ENCODE measurements at regions not wholly inside any gene's neighbourhood (a gene's known extent, or its start where the extent isn't known, plus 50 kb on each side); places are given as distances from the start of the nearest gene placed in this dataset.
A peak's percentile ranks its signal among the peaks of the same experiment; 100 is the strongest.

DNA sequence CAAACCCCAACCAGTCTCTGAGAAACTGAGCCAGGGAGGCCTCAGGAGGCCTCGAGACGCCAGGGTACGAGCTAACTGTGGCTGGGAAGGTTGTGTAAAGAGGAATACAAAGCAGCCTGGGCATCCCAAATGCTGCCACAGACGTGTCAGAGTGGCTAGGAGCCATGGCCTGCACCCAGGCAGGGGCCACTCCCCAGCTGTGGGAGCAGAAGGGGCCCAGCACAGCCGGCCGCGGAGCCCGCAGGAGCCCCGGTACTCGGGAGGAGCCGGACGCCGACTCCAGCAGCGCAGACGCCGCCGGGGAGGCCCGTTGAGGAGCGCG lies 349.8 kb upstream of the B3GAT1 start:
- ChIA-PET CTCF (ENCODE audit: low intra/inter-chr PET ratio) (no interaction called here), POLR2A (interaction anchor here (1.1 kb wide), 1 partner anchor 9 kb away, joined by 3 read pairs; no protein-coding TSS in a partner anchor)
- ATAC-seq (no peak), FAIRE-seq (no peak), DNase-seq (ENCODE audit: extremely low read depth in 1 of 4, low spot score in 3 of 4) (no peak)
- TF ChIP-seq ZNF143 (CRISPR knock-in tag; IDR thresholded peaks at IDR 0.05): no peak
- no peak for TF ChIP-seq SMAD2 (IDR thresholded peaks at IDR 0.05; ENCODE audit: low read depth, low read length)
- TF ChIP-seq, protein P1, sequence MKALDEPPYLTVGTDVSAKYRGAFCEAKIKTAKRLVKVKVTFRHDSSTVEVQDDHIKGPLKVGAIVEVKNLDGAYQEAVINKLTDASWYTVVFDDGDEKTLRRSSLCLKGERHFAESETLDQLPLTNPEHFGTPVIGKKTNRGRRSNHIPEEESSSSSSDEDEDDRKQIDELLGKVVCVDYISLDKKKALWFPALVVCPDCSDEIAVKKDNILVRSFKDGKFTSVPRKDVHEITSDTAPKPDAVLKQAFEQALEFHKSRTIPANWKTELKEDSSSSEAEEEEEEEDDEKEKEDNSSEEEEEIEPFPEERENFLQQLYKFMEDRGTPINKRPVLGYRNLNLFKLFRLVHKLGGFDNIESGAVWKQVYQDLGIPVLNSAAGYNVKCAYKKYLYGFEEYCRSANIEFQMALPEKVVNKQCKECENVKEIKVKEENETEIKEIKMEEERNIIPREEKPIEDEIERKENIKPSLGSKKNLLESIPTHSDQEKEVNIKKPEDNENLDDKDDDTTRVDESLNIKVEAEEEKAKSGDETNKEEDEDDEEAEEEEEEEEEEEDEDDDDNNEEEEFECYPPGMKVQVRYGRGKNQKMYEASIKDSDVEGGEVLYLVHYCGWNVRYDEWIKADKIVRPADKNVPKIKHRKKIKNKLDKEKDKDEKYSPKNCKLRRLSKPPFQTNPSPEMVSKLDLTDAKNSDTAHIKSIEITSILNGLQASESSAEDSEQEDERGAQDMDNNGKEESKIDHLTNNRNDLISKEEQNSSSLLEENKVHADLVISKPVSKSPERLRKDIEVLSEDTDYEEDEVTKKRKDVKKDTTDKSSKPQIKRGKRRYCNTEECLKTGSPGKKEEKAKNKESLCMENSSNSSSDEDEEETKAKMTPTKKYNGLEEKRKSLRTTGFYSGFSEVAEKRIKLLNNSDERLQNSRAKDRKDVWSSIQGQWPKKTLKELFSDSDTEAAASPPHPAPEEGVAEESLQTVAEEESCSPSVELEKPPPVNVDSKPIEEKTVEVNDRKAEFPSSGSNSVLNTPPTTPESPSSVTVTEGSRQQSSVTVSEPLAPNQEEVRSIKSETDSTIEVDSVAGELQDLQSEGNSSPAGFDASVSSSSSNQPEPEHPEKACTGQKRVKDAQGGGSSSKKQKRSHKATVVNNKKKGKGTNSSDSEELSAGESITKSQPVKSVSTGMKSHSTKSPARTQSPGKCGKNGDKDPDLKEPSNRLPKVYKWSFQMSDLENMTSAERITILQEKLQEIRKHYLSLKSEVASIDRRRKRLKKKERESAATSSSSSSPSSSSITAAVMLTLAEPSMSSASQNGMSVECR (CRISPR knock-in tag; IDR thresholded peaks at IDR 0.05): 0 out of 2 replicates have a peak, but pooled peaks have one; percentile 25
- intact Hi-C loops (cut with micrococcal nuclease) (no loop called here), in situ Hi-C loops (cut with MboI) (no loop called here)
- no peaks in the 10 kb centered on the region for H3K36me3 ChIP-seq (ENCODE audit: control insufficient read depth, insufficient read depth, low read length)
- H4K20me1 ChIP-seq (replicated peaks; ENCODE audit: control insufficient read depth, insufficient read depth, low read length): no peaks in the 10 kb centered on the region; the same call in 1 of the 2 replicates
- WGBS (ENCODE audit: insufficient coverage, low coverage, missing lambda C conversion rate): 10% methylated on average over 13 of the region's 20 CpGs
- H3K79me2 ChIP-seq (ENCODE audit: control insufficient read depth, insufficient read depth, low read length): no peaks in the 10 kb centered on the region
- peak overlapping the region; percentile 51; the same call in 1 of the 2 replicates for H2AFZ ChIP-seq (ENCODE audit: low read depth, low read length)
- peak overlapping the region; percentile 49 for H3K4me2 ChIP-seq (ENCODE audit: insufficient read depth, low read length)
- peak overlapping the region; percentile 36; the same call in 1 of the 2 replicates for H3K4me3 ChIP-seq
- H3K4me1 ChIP-seq (replicated peaks in 1 of 2; ENCODE audit: control insufficient read depth in 2 of 2, insufficient read depth in 2 of 2, low read length in 2 of 2): peaks cover 0 to 12% of the 10 kb centered on the region in 2 experiments; a peak in 1 of 5 replicates
- H3K9me3 ChIP-seq (replicated peaks; ENCODE audit: control insufficient read depth, insufficient read depth, low read depth, low read length): no peaks in the 10 kb centered on the region
- H3K27ac ChIP-seq (ENCODE audit: extremely low read depth, low read depth, low read length): no peak overlapping the region
- H3K27me3 ChIP-seq (ENCODE audit: control insufficient read depth in 2 of 2, insufficient read depth in 2 of 2, low read length in 2 of 2): peaks cover 12 to 39% of the 10 kb centered on the region in 2 experiments; a peak in 4 of 5 replicates
- H3K9ac ChIP-seq (ENCODE audit: insufficient read depth in 1 of 2, low read depth in 2 of 2, low read length in 2 of 2): no peak overlapping the region
- no TSS peak for BruUV-seq (replicated peaks)
- H3K9me1 ChIP-seq (ENCODE audit: control insufficient read depth, insufficient read depth, low read length): no peaks in the 10 kb centered on the region
